ENCODE measurements at regions not wholly inside any gene's neighbourhood (a gene's known extent, or its start where the extent isn't known, plus 50 kb on each side); places are given as distances from the start of the nearest gene placed in this dataset.

GRCh38 chr10:125222515-125223308 is 62.3 kb upstream of the CTBP2 start:
- Histone ChIP-seq H2BK120ac (ENCODE audit: low read depth, low read length) (no peak overlapping the region), H3K9ac (ENCODE audit: low read length) (no peak overlapping the region)
- WGBS (ENCODE audit: extremely low coverage, insufficient coverage, low lambda C conversion rate): no CpG with 5 or more reads among the region's 16 CpGs

GRCh38 chr10:125221716-125222115 is 61.4 kb upstream of the CTBP2 start:
- H3K56ac ChIP-seq (ENCODE audit: low read length): no peak overlapping the region
- H3K79me2 ChIP-seq (ENCODE audit: control insufficient read depth, insufficient read depth, low read length): no peaks in the 10 kb centered on the region
- H3K36me3 ChIP-seq (ENCODE audit: control insufficient read depth, insufficient read depth, low read length): no peaks in the 10 kb centered on the region
- no peak overlapping the region for H2BK120ac ChIP-seq (ENCODE audit: low read depth, low read length)
- H3K4me3 ChIP-seq (ENCODE audit: low read length): no peak overlapping the region
- no peak overlapping the region for H3K4ac ChIP-seq (ENCODE audit: low read depth, low read length)
- H4K8ac ChIP-seq (ENCODE audit: low read depth, low read length): no peak overlapping the region
- no peak overlapping the region for H4K5ac ChIP-seq (ENCODE audit: low read length)
- H3K18ac ChIP-seq (ENCODE audit: low read length): no peak overlapping the region
- no peak overlapping the region for H3K9ac ChIP-seq (ENCODE audit: low read length)
- H2BK5ac ChIP-seq (ENCODE audit: low read length): no peak overlapping the region
- no peak overlapping the region for H2AK5ac ChIP-seq (ENCODE audit: low read length)
- H3K4me1 ChIP-seq (ENCODE audit: control insufficient read depth, low read depth, low read length): no peaks in the 10 kb centered on the region
- no peak overlapping the region for H3K4me2 ChIP-seq (ENCODE audit: low read length)
- H3K27me3 ChIP-seq (ENCODE audit: insufficient read depth, low read length, poor library complexity): no peaks in the 10 kb centered on the region
- no peak overlapping the region for H3K27ac ChIP-seq (ENCODE audit: low read depth, low read length)
- H3K23ac ChIP-seq (ENCODE audit: low read length): no peak overlapping the region
- no peak overlapping the region for H2BK15ac ChIP-seq (replicated peaks; ENCODE audit: low read depth)
- no peaks in the 10 kb centered on the region for H3K79me1 ChIP-seq (ENCODE audit: low read length)
- no peak for DNase-seq
- WGBS (ENCODE audit: extremely low coverage, insufficient coverage, low lambda C conversion rate): no CpG with 5 or more reads among the region's 8 CpGs

More at GRCh38 chr10:125222515-125223308, 62.3 kb upstream of the CTBP2 start:
- no peaks in the 10 kb centered on the region for H3K79me2 ChIP-seq (ENCODE audit: control insufficient read depth, insufficient read depth, low read length)
- H3K4me1 ChIP-seq (ENCODE audit: control insufficient read depth, low read depth, low read length): no peaks in the 10 kb centered on the region
- H3K56ac ChIP-seq (ENCODE audit: low read length): no peak overlapping the region
- no peaks in the 10 kb centered on the region for H3K36me3 ChIP-seq (ENCODE audit: control insufficient read depth, insufficient read depth, low read length)
- DNase-seq: no peak
- H2BK15ac ChIP-seq (replicated peaks; ENCODE audit: low read depth): no peak overlapping the region
- no peak overlapping the region for H3K27ac ChIP-seq (ENCODE audit: low read depth, low read length)
- no peak overlapping the region for H3K4ac ChIP-seq (ENCODE audit: low read depth, low read length)
- no peak overlapping the region for H2BK5ac ChIP-seq (ENCODE audit: low read length)
- no peak overlapping the region for H3K4me3 ChIP-seq (ENCODE audit: low read length)
- H3K23ac ChIP-seq (ENCODE audit: low read length): no peak overlapping the region
- H3K79me1 ChIP-seq (ENCODE audit: low read length): no peaks in the 10 kb centered on the region
- no peak overlapping the region for H3K4me2 ChIP-seq (ENCODE audit: low read length)
- no peak overlapping the region for H3K18ac ChIP-seq (ENCODE audit: low read length)
- H4K8ac ChIP-seq (ENCODE audit: low read depth, low read length): no peak overlapping the region
- no peaks in the 10 kb centered on the region for H3K27me3 ChIP-seq (ENCODE audit: insufficient read depth, low read length, poor library complexity)
- H2AK5ac ChIP-seq (ENCODE audit: low read length): no peak overlapping the region
- H4K5ac ChIP-seq (ENCODE audit: low read length): no peak overlapping the region

- no peak overlapping the region for H3K4me3 ChIP-seq (ENCODE audit: low read length)
- H4K8ac ChIP-seq (ENCODE audit: low read depth, low read length): no peak overlapping the region
- H3K36me3 ChIP-seq (ENCODE audit: control insufficient read depth, insufficient read depth, low read length): no peaks in the 10 kb centered on the region
- H3K4me1 ChIP-seq (ENCODE audit: control insufficient read depth, low read depth, low read length): no peaks in the 10 kb centered on the region
- H3K9ac ChIP-seq (ENCODE audit: low read length): no peak overlapping the region
- H3K79me2 ChIP-seq (ENCODE audit: control insufficient read depth, insufficient read depth, low read length): no peaks in the 10 kb centered on the region
- H2BK15ac ChIP-seq (replicated peaks; ENCODE audit: low read depth): no peak overlapping the region
- H3K79me1 ChIP-seq (ENCODE audit: low read length): no peaks in the 10 kb centered on the region
- H2AK5ac ChIP-seq (ENCODE audit: low read length): no peak overlapping the region
- H3K56ac ChIP-seq (ENCODE audit: low read length): no peak overlapping the region
- no CpG with 5 or more reads among the region's 4 CpGs for WGBS (ENCODE audit: extremely low coverage, insufficient coverage, low lambda C conversion rate)
- no peak overlapping the region for H3K18ac ChIP-seq (ENCODE audit: low read length)
- no peak overlapping the region for H4K5ac ChIP-seq (ENCODE audit: low read length)
- H3K4ac ChIP-seq (ENCODE audit: low read depth, low read length): no peak overlapping the region
- H3K4me2 ChIP-seq (ENCODE audit: low read length): no peak overlapping the region
- H2BK120ac ChIP-seq (ENCODE audit: low read depth, low read length): no peak overlapping the region
- H2BK5ac ChIP-seq (ENCODE audit: low read length): no peak overlapping the region
- H3K23ac ChIP-seq (ENCODE audit: low read length): no peak overlapping the region
- no peak for DNase-seq
- no peak overlapping the region for H3K27ac ChIP-seq (ENCODE audit: low read depth, low read length)
- no peaks in the 10 kb centered on the region for H3K27me3 ChIP-seq (ENCODE audit: insufficient read depth, low read length, poor library complexity)
Observed at GRCh38 chr10:125219776-125220175, 59.4 kb upstream of the CTBP2 start.

GRCh38 chr10:125218967-125219366 is 58.6 kb upstream of the CTBP2 start:
- Histone ChIP-seq H4K8ac (ENCODE audit: low read depth, low read length) (no peak overlapping the region), H3K4ac (ENCODE audit: low read depth, low read length) (no peak overlapping the region), H3K27me3 (ENCODE audit: insufficient read depth, low read length, poor library complexity) (no peaks in the 10 kb centered on the region), H3K23ac (ENCODE audit: low read length) (no peak overlapping the region), H3K36me3 (ENCODE audit: control insufficient read depth, insufficient read depth, low read length) (no peaks in the 10 kb centered on the region), H2BK5ac (ENCODE audit: low read length) (no peak overlapping the region), H3K27ac (ENCODE audit: low read depth, low read length) (no peak overlapping the region), H3K4me2 (ENCODE audit: low read length) (no peak overlapping the region), H3K79me2 (ENCODE audit: control insufficient read depth, insufficient read depth, low read length) (no peaks in the 10 kb centered on the region), H3K56ac (ENCODE audit: low read length) (no peak overlapping the region), H3K18ac (ENCODE audit: low read length) (no peak overlapping the region), H2AK5ac (ENCODE audit: low read length) (no peak overlapping the region), H3K9ac (ENCODE audit: low read length) (no peak overlapping the region), H2BK15ac (replicated peaks; ENCODE audit: low read depth) (no peak overlapping the region), H4K5ac (ENCODE audit: low read length) (no peak overlapping the region), H3K79me1 (ENCODE audit: low read length) (no peaks in the 10 kb centered on the region), H2BK120ac (ENCODE audit: low read depth, low read length) (no peak overlapping the region), H3K4me1 (ENCODE audit: control insufficient read depth, low read depth, low read length) (no peaks in the 10 kb centered on the region), H3K4me3 (ENCODE audit: low read length) (no peak overlapping the region)
- WGBS (ENCODE audit: extremely low coverage, insufficient coverage, low lambda C conversion rate): no CpG with 5 or more reads among the region's 4 CpGs
- DNase-seq: no peak

GRCh38 chr10:125217990-125218675 is 57.8 kb upstream of the CTBP2 start:
- H3K9ac ChIP-seq (ENCODE audit: low read length): no peak overlapping the region
- no peaks in the 10 kb centered on the region for H3K79me1 ChIP-seq (ENCODE audit: low read length)
- no peaks in the 10 kb centered on the region for H3K79me2 ChIP-seq (ENCODE audit: control insufficient read depth, insufficient read depth, low read length)
- no peak overlapping the region for H2BK120ac ChIP-seq (ENCODE audit: low read depth, low read length)
- no peak overlapping the region for H2AK5ac ChIP-seq (ENCODE audit: low read length)
- H4K8ac ChIP-seq (ENCODE audit: low read depth, low read length): no peak overlapping the region
- no peak overlapping the region for H3K23ac ChIP-seq (ENCODE audit: low read length)
- WGBS (ENCODE audit: extremely low coverage, insufficient coverage, low lambda C conversion rate): no CpG with 5 or more reads among the region's 8 CpGs
- H2BK15ac ChIP-seq (replicated peaks; ENCODE audit: low read depth): no peak overlapping the region
- no peak overlapping the region for H3K18ac ChIP-seq (ENCODE audit: low read length)
- H3K4me1 ChIP-seq (ENCODE audit: control insufficient read depth, low read depth, low read length): no peaks in the 10 kb centered on the region
- H3K27me3 ChIP-seq (ENCODE audit: insufficient read depth, low read length, poor library complexity): no peaks in the 10 kb centered on the region
- no peak overlapping the region for H3K4ac ChIP-seq (ENCODE audit: low read depth, low read length)
- no peak overlapping the region for H3K4me3 ChIP-seq (ENCODE audit: low read length)
- no peaks in the 10 kb centered on the region for H3K36me3 ChIP-seq (ENCODE audit: control insufficient read depth, insufficient read depth, low read length)
- no peak overlapping the region for H3K4me2 ChIP-seq (ENCODE audit: low read length)
- H3K56ac ChIP-seq (ENCODE audit: low read length): no peak overlapping the region
- no peak overlapping the region for H2BK5ac ChIP-seq (ENCODE audit: low read length)
- no peak overlapping the region for H4K5ac ChIP-seq (ENCODE audit: low read length)
- DNase-seq: peak; percentile 55
- H3K27ac ChIP-seq (ENCODE audit: low read depth, low read length): no peak overlapping the region

Measured in mesendoderm (in vitro differentiated cells).